ENCODE measurements at regions not wholly inside any gene's neighbourhood (a gene's known extent, or its start where the extent isn't known, plus 50 kb on each side); places are given as distances from the start of the nearest gene placed in this dataset.

DNA sequence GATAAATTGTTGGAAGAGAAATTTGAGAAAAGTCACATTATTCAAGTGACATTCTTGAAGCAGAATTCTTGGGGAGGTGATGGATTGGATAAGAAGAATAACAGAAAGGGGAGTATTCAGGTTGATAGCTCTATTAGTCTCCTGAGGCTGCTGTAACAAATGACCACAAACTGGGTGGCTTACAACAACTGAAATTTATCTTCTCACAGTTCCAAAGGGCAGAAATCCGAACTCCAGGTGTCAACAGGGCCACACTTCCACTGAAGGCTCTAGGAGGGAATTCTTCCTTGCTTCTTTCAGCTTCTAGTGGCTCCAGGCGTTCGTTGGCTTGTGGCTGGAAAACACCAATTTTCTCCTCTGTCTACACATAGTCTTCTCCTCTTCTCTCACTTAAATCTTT lies 99.8 kb downstream of the TES start:
- no peak for DNase-seq

DNA sequence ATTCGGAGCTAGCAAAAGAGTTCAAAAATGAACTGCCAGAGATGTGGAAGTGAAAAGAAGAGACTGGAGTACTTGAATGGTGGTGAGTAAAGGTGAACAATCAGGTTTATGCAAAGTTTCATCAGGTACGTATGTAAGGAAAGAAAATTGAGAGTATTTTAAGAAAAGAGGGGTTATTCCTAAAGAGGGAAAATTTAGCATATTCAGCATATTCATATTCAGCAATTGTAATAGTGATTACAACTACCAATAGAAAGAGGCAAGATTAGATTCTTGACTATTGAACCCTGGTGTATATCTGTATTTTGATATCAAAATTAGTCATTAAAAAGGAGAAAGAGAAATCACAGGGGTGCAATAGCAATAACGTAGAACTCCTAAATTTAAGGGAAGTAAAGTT lies 100.9 kb downstream of the TES start:
- no peak for DNase-seq

DNA sequence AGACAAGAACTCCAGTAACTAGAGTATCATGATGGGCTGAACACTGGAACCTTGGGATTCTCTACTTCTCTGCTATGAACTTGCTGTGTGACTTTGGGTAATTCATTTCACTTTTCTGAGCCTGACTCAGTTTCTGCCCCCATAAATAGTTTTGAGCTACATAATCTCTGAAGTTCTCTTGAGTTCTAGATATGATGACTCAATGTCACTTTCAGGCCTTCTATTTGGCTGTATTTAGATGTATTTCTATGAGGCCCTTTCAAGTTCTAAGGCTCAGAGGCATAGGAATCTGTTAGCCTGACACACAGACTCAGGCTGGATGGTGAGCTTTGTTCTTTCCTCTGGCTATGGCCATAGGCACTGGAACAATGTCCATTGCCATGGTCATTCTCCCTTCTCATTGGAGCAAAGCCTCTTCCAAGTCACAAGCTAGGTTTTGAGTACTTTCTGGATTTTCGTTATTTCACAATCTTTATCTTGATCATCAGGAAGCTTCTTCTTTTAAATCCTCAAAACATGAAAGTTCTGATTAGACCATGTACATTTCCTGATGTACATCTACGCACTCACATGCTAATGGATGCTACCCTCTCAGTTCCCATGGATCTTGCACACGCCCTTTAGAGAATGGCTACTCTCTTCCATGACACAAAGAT lies 101.6 kb downstream of the TES start:
- DNase-seq, result no peak

DNA sequence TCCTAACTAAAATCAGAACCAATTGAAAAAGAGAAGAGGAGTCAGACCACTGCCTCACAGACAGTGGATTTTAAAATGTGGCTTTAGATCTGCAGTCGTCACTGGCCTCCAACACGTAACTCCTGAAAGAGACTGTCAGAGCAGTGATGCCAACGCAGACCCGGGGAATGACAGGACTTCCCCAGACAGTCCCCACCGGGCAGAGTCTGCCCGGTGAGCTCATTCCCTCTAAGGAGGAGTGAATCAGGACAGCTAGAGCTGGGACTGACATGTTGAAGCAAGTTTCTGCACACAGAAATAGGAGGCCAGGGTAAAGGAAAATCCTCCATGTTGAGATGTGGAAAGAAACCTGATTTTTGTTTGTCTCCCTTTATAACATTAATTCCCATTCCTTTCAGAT lies 105.0 kb downstream of the TES start:
- no peak for DNase-seq

DNA sequence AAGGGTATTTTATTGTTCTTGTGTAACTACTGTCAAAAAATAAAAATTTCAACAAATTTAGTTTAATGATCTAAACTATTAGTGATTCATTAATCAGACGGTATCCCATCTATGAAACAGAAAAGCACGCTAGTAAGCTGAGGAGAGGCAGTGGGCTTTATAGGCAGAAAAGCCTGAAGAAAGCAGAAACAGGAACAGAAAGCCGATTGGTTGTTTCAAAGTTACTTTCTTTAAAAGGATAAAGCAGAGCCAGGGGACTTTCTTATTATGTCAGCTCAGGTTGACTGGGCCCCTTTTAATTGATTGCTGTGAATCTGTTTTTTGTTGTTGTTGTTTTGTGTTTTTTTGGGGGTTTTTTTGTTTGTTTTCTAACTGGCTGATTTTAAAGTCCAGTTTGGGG lies 105.5 kb downstream of the TES start:
- no peak for DNase-seq

DNA sequence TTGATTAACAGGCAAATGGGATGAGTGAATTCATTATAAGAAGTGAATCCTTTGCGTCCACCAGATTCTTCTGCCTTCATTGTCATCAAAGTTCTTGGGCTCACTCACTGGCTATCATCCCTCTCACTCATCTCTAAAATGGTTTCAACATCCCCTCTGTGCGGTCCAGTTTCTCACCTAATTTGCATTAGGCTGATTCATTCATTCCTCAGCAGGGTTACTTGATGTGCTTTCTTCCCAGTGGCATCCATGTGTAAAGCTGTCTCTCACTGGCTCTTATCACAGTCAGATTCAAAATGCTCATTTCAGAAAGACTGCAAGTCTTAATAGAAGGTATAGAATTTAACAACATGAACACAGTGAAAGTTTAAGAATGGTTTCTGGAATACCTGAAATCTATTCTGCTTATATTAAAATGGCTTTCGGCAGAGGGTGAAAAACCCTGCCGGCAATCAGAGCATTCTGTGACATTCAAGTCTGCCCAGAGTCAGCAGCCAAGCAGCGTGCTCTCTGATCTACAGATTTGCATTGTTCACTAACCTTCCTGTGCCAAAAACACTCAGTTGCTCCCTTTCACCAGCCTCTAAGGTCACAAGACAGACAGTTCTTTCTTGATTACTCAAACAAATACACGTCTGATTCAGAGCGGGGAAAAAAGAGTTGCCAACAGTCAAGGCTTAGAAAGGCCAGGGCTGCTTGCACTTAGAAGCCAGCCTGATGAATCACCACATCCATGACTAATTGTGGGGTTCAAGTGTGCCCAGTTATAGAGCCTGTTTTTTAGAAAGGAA lies 106.7 kb downstream of the TES start:
- DNase-seq, result no peak

DNA sequence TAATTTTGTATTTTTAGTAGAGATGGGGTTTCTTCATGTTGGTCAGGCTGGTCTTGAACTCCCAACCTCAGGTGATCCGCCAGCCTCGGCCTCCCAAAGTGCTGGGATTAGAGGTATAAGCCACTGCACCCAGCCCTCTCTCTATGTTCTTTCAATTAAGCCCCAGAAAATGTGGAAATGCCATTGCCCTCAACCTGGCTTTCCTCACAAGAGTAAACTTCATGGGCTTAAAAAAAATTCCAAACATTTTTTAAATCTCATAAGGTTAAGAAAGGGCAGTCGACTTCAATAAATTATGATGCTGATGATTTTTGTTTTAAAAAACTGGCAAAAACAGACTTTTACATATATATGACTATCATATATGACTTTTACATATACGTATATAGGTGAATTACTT lies 107.6 kb downstream of the TES start:
- DNase-seq, result no peak

DNA sequence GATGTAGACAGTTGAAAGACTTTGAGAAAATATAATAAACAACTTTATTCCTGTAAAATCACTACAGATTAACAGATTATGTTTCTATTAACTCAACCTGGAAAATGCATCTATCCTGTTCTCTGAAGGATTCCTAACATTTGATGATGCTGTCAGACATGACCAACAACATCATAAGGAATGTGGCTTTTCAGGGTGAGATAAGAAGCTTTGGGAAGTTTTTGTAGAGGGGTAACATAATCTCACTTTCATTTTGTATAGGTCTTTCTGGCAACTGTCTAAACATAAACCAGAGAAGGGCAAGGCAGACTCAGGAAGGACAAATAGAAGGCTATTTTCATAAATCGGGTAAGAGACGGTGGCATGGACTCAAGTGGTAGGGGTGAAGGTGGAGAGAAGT lies 112.2 kb downstream of the TES start:
- DNase-seq, result no peak

DNA sequence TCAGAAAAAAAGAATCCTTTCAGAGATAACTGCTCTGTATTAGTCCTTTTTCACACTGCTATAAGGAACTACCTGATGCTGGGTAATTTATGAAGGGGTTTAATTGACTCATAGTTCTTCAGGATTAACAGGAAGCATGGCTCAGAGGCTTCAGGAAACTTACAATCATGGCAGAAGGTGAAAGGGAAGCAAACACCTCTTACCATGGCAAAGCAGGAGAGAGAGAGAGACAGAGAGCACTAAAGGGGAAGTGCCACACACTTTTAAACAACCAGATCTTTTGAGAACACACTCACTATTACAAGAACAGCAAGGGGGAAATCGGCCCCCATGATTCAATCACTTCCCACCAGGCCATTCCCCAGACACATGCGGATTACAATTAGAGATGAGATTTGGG lies 114.2 kb downstream of the TES start:
- no peak for DNase-seq

DNA sequence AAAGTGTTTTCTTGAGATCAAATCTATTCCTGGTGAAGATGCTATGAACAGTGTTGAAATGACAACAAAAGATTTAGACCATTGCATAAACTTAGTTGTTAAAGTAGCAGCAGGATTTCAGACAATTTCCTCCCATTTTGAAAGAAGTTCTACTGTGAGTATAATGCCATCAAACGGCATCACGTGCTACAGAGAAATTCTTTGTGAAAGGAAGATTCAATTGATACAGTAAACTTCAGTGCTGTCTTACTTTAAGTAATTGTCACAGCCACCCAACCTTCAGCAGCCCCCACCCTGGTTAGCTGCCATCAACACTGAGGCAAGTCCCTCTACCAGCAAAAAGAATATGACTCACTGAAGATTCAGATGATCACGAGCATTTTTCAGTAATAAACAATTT lies 115.2 kb downstream of the TES start:
- DNase-seq, result no peak

DNA sequence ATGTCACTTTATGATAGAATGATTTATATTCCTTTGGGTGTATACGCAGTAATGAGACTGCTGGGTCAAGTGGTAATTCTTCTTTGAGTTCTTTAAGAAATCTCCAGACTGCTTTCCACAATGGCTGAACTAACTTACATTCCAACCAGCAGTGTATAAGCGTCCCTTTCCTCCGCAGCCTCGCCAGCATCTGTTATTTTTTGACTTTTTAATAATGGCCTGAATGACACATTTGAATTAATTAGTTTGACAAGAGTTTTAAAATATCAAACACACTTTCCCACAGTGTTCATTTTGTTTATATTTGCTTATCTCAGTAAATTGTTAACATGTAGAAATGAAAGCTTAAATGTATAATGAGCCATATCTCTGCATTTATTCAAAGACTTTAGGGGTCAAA lies 116.8 kb downstream of the TES start:
- no peak for DNase-seq

DNA sequence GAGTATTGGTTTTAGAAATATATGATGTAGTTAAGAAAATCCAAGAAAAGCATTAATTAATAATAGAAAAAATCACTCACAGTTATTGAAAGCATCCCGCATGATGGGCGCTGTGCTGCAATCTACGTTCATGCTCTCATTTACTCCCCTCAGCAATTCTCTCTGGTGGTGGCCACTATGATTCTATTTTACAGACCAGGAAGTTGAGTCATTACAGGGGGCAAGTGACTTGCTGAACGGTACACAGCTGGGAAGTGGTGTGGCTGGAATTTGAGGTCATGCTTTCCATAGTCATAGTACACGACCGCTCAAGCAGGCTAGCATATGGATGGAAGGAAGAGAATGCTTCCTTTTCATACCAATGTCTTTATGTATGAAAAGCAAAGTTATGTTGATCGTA lies 117.4 kb downstream of the TES start:
- no peak for DNase-seq

DNA sequence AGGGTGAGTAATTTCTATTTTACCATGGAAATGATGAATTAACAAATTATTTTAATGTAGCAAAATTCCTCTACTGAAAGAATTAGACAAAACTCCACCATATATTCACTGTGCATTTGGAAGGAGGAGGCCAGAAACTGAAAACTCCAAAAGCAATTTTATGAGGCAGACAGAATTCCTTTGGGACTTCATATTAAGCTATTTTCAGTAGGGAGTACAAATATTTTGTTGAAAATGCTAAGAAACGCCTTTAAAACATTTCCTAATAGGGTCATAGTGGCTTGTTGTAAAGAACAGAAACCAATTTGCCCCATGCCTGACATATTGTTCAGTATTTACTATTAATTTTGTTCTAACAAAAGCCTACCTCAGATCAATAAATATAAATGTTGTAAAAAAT lies 117.8 kb downstream of the TES start:
- no peak for DNase-seq

DNA sequence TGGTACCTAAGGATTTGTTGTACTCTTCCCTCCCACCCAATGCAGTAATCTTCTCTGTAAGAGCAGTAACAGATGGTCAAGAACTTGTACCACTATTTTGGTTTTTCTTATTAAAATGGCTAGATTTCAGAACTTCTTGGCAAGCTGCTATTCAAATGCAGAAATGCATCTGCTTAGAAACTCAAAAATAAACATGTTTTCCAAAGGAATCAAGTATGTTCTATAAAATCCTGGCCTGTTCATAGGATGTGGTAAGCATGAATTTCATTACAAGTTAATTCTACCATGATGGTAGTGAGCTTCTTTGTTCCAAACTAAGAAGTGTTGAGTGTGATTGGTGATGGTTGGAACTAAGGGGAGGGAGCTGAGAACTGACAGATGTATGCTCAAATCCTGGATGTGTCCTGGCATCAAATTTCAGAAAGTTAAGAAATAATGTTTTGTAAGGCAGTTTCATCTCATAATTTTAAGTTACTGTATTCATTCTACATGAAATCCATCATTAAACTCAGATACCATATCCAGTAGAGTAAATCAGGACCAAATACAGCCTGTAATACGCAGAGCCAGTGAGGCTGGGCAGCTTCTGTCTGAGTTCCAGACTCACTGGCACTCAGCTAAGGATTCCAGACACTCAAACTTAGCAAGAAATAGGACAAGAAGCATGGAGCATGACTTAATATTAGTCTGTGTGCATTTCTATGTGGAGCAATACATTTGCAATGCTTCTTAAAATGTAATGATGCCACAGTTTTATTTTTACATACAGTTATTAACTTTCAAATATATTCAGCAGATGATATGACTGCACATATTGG lies 119.6 kb downstream of the TES start:
- DNase-seq, result no peak

DNA sequence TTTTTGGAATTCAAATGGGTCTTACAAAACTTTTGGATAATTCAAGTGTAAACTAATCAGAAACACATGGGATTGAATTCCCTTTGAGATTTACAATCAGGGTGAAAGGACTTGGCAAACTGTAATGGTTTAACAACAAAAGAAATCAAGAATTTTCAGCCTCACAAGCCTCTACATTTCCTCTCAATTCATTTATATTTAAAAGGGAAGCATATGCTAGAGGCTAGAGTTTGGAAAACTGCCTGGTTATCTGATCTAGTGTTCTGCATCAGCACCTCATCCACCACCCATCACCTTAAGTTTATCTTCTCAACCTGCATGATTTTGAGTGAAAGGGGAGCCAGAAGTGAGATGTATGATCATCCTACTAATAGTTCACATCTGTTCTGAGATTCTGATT lies 120.7 kb downstream of the TES start:
- DNase-seq, result no peak

DNA sequence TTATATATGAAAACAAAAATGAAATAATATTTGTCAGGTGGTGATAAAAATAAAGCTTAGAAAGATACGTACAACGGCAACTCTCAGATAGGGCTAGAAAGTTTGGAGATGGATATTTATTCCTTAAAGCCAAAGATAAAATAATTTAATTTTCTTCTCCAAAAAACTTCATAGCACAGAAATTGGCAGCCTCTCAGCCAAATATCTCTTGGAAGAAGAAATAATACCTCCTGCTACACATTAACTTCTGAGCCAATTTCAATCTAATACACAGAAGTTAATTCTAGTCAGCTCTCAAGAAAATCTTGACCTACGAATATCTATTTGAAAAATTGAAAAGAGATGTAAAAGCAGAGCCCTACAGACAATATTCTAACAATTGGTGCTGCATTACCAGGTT lies 122.4 kb downstream of the TES start:
- no peak for DNase-seq

DNA sequence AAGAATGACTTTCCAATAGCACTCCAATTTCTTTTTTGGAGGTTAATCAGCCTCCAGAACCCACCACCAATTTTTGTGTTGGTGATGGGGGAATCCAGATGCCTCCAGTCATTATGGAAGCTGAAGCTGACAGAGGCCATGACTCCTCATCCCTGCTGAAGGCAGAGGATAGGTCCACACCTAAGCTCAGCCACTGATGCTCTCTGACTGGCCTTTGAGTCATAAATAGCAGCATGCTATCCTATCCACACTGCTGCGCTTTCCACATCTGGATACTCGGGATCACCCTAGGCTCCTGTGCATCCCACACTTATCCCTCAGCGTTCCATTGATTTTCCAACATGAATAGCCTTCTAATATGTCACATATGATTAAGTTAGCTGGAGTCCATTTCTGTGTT lies 124.2 kb downstream of the TES start:
- DNase-seq, result no peak

DNA sequence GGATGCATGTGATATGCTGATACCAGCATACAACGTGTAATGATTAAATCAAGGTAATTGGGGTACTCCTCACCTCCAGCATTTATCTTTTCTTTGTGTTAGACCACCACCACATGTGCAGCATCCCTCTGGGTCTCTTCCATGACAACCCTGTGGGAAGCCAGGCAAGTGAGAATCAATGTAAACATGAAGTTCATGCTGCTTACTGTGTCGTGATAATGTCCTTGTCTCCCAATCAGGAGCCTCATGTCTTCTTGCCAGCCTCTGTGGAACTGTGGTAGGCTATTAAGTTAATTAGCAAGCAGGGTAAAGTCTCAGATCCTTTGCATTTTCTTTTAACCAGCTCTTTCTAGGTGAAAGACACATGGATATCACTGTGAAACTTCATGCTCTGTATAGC lies 126.7 kb downstream of the TES start:
- DNase-seq, result no peak

DNA sequence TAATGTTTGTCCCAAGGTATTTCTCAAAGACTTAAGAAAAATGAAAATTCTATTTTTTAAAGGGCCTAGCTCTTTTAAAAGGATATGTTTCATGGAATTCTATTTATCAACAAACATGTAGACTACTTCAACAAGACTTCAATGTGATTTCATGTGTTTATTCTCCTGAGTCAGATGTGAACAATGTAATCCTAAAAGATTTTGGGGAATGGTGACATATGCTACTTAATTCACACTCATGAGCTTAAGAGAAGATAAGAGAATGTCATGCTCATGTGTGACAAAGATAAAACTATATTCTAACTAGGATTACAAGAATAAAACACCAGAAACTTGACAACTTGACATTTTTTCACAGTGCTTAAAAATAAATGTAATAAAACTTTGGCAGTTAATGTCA lies 127.5 kb downstream of the TES start:
- no peak for DNase-seq

DNA sequence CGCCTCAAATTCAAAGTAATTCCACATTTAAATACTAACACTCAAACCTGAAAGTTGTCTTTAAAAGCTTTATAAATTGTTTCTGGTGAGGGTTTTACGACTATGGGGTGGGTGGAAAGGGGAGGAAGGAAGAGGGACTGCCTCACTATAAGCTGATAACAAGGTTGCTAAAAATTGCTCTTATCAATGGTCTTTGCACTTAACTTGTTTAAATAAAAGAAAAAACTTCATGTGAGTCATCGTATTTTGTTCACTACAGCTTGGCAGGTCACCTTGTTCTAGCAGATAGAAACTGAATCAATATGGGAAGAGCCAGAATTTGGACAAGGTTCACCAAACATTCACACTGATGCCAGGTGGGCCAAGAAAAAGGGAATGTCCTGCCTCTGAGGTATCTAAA lies 129.2 kb downstream of the TES start:
- DNase-seq, result no peak

DNA sequence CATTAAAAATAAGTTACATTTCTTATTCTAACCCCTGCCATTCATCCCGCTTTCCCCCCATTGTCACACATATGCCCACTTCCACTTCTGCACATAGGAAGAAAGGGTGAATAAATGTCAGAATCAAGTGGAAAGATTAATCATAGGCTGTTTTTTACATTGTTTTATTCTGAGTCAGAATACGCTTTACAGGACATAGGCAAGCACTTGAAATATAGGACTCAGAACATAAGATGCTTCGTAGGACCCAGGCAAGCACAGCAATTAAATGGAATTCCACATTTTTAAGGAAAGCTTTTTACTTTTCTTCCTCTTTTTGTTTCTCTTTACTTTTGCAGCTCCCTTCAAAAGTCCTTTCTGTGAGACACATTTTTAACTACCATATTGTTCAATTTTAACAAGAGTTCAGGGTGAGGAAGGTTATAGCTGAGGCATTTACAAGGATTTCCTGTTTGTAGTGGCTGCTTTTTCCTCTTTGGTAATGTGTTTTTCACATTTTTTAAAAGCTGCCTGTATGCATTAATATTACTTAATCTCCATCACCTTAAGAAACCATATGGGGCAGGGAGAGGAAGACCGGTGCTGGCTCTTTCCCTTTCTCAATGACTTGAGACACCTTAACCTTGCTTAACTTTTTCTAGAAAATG lies 130.0 kb downstream of the TES start:
- DNase-seq, result no peak

DNA sequence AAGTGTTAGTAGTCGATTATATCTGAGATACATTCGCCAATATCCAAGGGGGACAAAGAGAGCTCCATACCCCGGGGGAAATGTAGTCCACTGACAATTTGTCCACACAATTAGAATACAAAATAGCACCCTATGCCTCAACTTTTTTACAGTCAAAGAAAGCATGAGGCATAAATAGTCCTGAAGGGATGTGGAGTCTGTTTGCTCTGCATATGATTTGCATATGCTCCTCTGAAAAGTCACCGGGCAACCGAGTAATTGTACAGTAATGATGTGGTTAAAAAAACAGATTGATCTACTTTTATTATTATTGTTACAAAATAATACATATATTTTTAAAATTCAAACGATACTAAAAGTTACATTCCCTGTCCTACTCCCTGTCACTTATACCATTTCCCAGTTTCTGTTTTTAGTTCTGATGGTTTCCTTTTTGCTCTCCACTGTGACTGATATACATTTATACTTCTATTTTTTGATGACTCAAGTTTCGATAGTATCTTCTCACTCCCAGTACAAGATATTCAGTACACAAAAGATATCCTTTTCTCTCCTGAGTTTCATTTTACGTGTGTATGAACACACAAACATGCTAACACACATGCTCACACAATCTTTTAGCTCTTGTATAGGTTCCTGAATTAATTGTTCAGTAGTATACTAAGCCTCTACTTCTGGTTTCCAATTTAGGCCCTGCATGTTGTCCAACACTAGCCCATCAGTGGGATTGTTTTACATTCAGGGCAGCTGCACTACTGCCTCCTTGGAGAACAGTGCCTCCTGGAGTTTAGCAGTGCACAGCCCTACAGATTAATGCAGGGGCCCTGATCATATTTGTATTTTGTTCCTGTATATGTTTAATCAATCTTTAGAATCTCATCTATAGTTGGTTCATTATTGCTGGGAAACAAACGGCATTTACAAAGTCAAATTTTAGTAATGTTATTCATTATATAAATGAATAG lies 130.9 kb downstream of the TES start:
- DNase-seq, result no peak
